NCI-H2107 (cell line): ENCODE measurements at regions not wholly inside any gene's neighbourhood (a gene's known extent, or its start where the extent isn't known, plus 50 kb on each side); places are given as distances from the start of the nearest gene placed in this dataset.

Experiments used
- DNase-seq: peaks from one replicate; lab custom pipeline; 2025; lab: John Stamatoyannopoulos, UW

GRCh38 chr10:131631619-131632018 is 269.2 kb upstream of the PPP2R2D start:
- DNase-seq, result no peak

DNA sequence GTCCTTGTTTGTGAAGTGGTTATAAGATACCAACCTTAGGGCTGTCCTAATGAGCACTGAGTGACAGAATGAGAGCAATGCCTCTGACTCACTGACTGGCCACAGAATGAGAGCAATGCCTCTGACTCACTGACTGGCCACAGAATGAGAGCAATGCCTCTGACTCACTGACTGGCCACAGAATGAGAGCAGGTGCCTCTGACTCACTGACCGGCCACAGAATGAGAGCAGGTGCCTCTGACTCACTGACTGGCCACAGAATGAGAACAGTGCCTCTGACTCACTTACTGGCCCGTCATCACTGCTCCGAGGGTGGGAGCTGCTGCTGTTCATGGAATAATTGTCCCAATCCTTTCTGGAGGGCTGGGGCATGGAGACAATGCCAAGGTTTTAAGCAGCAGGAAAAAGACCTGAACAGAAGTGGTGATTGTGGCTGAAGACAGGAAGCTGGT is 265.2 kb upstream of the PPP2R2D start:
- no peak for DNase-seq

DNA sequence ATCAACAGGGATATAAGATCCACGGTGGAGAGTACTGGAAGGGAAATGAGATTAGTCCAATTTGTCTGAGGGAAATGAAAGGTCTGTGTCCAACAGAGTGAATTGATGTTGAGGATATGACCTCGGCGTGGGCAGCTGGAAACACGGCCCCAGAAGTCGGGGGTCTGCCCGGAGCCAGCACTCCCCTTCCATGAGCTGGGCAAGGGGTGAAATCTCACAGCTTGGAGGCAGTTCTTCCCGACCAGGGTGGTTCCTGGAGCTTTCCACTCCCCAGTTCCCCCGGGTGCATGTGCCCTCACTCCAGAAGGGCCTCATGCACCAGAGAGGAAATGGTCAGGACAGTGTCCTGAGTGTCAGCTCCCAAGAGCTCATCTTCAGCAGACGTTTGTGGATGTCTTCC is 264.7 kb upstream of the PPP2R2D start:
- DNase-seq, result no peak

- no peak for DNase-seq
These were observed 263.7 kb upstream of the PPP2R2D start for GRCh38 chr10:131636841-131637724.

- no peak for DNase-seq
These were observed 262.5 kb upstream of the PPP2R2D start for GRCh38 chr10:131638049-131638879.

DNA sequence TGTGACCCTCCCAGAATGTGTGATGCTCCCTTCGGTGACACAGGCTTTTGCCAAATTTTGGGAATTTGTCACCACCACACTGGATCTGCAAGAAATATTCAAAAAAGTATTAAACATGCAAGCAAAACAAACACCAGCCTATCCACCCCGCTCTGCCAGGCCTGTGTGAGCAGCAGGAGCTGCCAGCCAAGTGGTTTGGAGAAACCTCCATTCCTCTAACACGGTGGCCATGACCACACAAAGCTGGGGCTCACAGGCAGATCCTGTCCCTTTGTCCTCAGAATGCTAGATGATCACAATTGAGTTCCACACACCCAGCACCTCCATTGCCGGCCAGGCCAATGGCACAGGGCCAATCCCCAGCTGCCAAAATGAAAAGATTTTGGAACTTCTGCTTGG is 261.9 kb upstream of the PPP2R2D start:
- DNase-seq, result no peak

- no peak for DNase-seq
These were observed 260.7 kb upstream of the PPP2R2D start for GRCh38 chr10:131640045-131640644.

DNA sequence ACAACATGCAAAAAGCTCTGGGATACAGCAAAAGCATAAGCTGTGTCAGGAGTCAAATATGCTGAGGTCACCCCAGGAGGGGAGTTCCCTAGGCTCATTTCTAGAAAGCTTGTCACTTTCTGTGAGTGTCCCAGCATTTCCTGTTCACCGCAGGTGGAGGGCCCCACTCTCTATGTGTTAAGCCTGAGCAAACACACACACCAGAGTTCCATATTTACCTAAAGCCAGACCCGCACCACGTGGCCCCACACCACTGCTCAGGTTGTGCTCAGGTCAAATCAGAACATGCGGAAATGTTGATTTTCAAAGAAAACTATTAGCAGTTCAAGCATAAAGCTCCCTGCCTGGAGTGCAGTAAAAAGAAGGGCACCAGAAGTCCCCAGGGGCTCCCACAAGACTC is 259.6 kb upstream of the PPP2R2D start:
- DNase-seq, result no peak

- DNase-seq, result no peak
These were observed 258.9 kb upstream of the PPP2R2D start for GRCh38 chr10:131641898-131642297.

GRCh38 chr10:131642966-131643365 is 257.8 kb upstream of the PPP2R2D start:
- DNase-seq, result no peak

- no peak for DNase-seq
These were observed 256.5 kb upstream of the PPP2R2D start for GRCh38 chr10:131644289-131644688.

DNA sequence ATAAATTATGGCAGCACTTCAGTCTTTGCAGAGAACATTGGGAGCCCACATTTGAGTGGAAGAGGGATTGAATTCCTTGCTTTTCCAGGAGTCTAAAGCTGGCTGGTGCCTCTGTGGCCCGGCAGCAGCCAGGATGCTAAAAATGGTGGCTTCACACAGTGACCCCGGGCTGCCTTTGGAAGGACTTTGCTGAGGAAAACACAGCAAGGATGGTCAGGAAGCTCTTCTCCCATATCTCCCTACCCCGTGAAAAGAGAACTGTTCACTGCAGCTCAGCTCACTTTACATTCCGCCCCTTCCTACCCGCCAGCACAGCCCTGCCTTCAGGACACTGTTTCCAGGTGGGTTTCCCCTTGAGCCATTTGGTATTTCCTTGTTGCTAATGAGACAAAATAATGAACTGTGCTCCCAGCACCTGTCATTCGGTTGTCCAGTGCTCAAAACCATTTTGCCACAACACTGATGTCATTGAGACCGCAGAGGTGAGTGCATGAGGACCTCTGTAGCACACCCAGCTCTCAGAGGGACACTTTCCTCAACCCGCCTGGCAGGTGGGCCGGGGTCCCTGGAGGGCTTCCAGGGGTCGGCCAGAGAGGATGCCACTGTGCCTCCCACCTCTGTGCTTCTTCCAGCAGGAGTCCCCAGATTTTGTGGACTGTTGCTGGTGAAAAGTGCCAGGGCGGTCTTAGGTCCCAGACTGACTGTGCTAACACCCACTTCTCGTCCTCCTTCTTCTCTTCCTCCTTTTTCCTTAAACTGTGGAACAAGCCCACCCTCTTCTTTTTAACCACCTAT is 255.7 kb upstream of the PPP2R2D start:
- no peak for DNase-seq

DNA sequence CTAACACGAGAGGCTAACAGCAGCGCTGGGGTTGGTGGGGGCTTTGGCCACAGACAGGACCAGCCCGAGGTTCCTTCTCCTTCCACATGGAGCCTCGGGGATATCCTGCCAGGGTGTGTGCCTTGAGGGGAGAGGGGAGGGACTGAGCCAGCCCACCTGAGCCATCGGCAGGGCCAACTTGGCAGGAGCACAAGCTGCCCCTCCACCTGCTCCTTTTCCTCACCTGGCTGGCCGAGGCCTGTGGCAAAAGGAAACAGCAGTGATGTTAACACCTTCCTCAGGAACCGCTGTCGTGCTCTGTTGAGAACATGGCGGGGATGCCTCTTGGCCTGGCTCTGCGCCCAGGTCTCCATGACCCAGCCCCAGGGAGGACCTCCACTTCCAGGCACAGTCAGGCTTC is 255.1 kb upstream of the PPP2R2D start:
- DNase-seq, result no peak

- no peak for DNase-seq
These were observed 254.0 kb upstream of the PPP2R2D start for GRCh38 chr10:131646551-131647525.

DNA sequence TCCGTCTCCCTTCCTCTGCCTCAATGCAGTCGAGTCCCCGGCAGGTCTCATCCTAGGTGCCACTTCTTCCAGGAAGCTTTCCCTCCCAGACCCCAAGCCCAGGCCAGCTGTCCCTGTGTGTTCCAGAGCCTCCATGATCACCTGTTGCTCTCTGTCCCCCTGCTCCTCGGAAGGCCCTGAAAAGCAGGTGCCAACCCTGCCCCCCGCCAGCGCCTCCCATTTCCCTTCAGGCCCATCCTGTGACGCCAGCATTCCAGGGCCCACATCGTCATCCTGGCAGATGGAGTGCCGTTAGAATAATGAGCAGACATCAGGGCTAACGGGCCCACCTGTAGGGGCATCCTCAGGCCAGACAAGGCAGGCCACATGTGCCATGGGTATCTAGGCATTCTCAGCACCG is 253.0 kb upstream of the PPP2R2D start:
- DNase-seq, result no peak

DNA sequence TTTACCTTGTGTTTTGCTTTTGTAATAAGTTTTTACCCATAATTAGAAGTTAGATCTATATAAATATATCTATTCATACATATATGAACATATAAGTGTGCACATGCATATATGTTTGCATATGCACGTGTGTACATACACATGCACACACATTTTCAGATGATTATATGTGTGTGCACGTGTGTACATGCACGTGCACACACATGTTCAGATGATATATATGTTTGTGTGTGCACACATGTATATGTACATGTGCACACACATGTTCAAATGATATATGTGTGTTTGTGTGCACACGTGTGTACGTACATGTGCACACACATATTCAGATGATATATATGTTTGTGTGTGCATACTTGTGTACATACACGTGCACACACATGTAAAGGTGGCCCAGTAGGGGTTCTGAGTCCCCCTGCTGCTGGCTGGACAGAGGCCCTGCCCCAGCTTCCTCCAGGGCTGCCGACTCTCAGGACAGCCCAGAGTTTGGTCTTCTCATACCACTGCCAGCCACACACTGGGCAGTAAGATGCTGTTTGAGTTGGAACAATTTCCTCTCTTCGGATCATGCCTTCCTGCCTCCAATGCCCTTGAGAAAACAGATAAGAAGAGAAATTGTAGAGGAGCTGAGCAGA is 252.3 kb upstream of the PPP2R2D start:
- no peak for DNase-seq

DNA sequence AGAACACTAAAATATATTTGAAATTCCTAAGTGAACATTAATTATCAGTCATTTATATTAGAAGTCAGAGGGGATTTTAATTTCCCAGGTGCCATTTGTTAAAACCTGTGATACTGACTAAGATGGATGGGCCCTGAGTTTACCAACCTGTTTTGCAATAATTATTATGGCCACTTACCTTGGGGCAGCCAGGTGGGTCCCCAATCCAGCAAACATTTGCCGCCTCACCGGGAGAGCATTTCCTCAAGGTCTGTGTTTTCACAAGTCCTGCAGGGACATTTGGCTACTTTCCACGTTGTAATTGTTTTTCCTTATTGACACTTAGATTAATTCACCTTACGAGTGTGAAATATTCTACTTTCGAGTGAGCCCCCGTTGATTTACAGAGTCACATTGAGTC is 251.2 kb upstream of the PPP2R2D start:
- DNase-seq, result no peak

- no peak for DNase-seq
These were observed 250.6 kb upstream of the PPP2R2D start for GRCh38 chr10:131650169-131650705.

- no peak for DNase-seq
These were observed 249.8 kb upstream of the PPP2R2D start for GRCh38 chr10:131650771-131651673.
